CD14-positive monocyte (primary cell): ENCODE measurements at regions not wholly inside any gene's neighbourhood (a gene's known extent, or its start where the extent isn't known, plus 50 kb on each side); places are given as distances from the start of the nearest gene placed in this dataset.

Source experiments
- DNase-seq, 3 donors: peaks; one replicate each; pipeline ENCODE4 v3.0.0-alpha.2; 2011 to 2022
- H2AFZ ChIP-seq: 2 replicates; pipeline ENCODE4 v1.6.0; 2012; ENCODE audit warnings: mild to moderate bottlenecking, low read depth, low read length, inconsistent platforms; ENCODE audit not compliant: insufficient read depth, poor library complexity, severe bottlenecking
- H3K27ac ChIP-seq, 2 donors: 1 replicate in 1 of 2; 2 replicates in 1 of 2; pipeline ENCODE4 v1.5.1; 2012 to 2013; ENCODE audit warnings: low read length in 2 of 2, control low read depth in 1 of 2, inconsistent platforms in 1 of 2, low read depth in 1 of 2, mild to moderate bottlenecking in 1 of 2
- H3K27me3 ChIP-seq, 2 donors: one replicate each; pipeline versions ENCODE4 v1.6.0 to v1.6.1; 2011 to 2013; ENCODE audit warnings: low read length in 2 of 2; ENCODE audit not compliant: control insufficient read depth in 2 of 2, insufficient read depth in 2 of 2
- H3K36me3 ChIP-seq, 2 donors: replicated peaks in 1 of 2; 1 replicate in 1 of 2; 2 replicates in 1 of 2; pipeline versions ENCODE4 v1.5.1 to v1.6.1; 2012 to 2013; ENCODE audit warnings: low read length in 2 of 2, control low read depth in 1 of 2, inconsistent platforms in 1 of 2, mild to moderate bottlenecking in 1 of 2; ENCODE audit not compliant: insufficient read depth in 2 of 2, control insufficient read depth in 1 of 2
- H3K4me1 ChIP-seq, 2 donors: 1 replicate in 1 of 2; 2 replicates in 1 of 2; pipeline versions ENCODE4 v1.5.1 to v1.6.1; 2012 to 2013; ENCODE audit warnings: low read length in 2 of 2, control low read depth in 1 of 2, inconsistent platforms in 1 of 2, mild to moderate bottlenecking in 1 of 2, moderate library complexity in 1 of 2; ENCODE audit not compliant: insufficient read depth in 2 of 2, control insufficient read depth in 1 of 2
- H3K4me2 ChIP-seq: replicated peaks from 2 replicates; pipeline ENCODE3; 2012; ENCODE audit warnings: low read length, moderate library complexity, mild to moderate bottlenecking; ENCODE audit not compliant: poor library complexity, severe bottlenecking; ENCODE audit errors: extremely low read depth
- H3K4me3 ChIP-seq, 3 experiments: fragments of 200-600 bp in 1 of 3; sonication (generic) in 1 of 3; replicated peaks in 1 of 3; 1 replicate in 2 of 3; 2 replicates in 1 of 3; pipeline ENCODE4 v1.5.1; 2011 to 2013; ENCODE audit warnings: low read length in 3 of 3, mild to moderate bottlenecking in 3 of 3, control low read depth in 2 of 3, low read depth in 2 of 3, inconsistent platforms in 1 of 3, moderate library complexity in 1 of 3
- H3K79me2 ChIP-seq: 2 replicates; pipeline ENCODE4 v1.6.0; 2012; ENCODE audit warnings: mild to moderate bottlenecking, control low read depth, inconsistent platforms, low read length, moderate library complexity; ENCODE audit not compliant: insufficient read depth
- H3K9ac ChIP-seq: 2 replicates; pipeline ENCODE4 v1.6.0; 2017; ENCODE audit warnings: low read length, mild to moderate bottlenecking; ENCODE audit not compliant: insufficient read depth, poor library complexity, severe bottlenecking
- H3K9me3 ChIP-seq, 2 donors: replicated peaks in 1 of 2; 1 replicate in 1 of 2; 2 replicates in 1 of 2; pipeline versions ENCODE4 v1.5.1 to v1.6.1; 2012 to 2013; ENCODE audit warnings: low read length in 2 of 2, control low read depth in 1 of 2; ENCODE audit not compliant: control insufficient read depth in 1 of 2, insufficient read depth in 1 of 2
- H4K20me1 ChIP-seq: 2 replicates; pipeline ENCODE4 v1.6.0; 2012; ENCODE audit warnings: mild to moderate bottlenecking, low read length, control low read depth, moderate library complexity; ENCODE audit not compliant: insufficient read depth
- H3K27ac Mint-ChIP-seq, 7 donors: one replicate each; pipeline ENCODE4 v1.8.0; 2020; ENCODE audit warnings: mild to moderate bottlenecking in 7 of 7, mixed read lengths in 7 of 7, moderate library complexity in 6 of 7, inconsistent platforms in 2 of 7
- H3K27me3 Mint-ChIP-seq, 3 donors: one replicate each; pipeline ENCODE4 v1.8.0; 2021 to 2022; ENCODE audit warnings: low read depth in 3 of 3, mild to moderate bottlenecking in 3 of 3, mixed read lengths in 3 of 3, moderate library complexity in 3 of 3, inconsistent platforms in 1 of 3
- H3K36me3 Mint-ChIP-seq, 2 donors: one replicate each; pipeline ENCODE4 v1.8.0; 2020; ENCODE audit warnings: mixed read lengths in 2 of 2, inconsistent platforms in 1 of 2, mild to moderate bottlenecking in 1 of 2
- H3K4me1 Mint-ChIP-seq: one replicate; pipeline ENCODE4 v1.8.0; 2020; ENCODE audit warnings: mild to moderate bottlenecking, mixed read lengths
- H3K4me3 Mint-ChIP-seq, 2 donors: one replicate each; pipeline ENCODE4 v1.8.0; 2020; ENCODE audit warnings: mild to moderate bottlenecking in 2 of 2, mixed read lengths in 2 of 2, moderate library complexity in 1 of 2
- H3K9me3 Mint-ChIP-seq, 7 donors: one replicate each; pipeline ENCODE4 v1.8.0; 2020 to 2022; ENCODE audit warnings: mixed read lengths in 7 of 7, mild to moderate bottlenecking in 6 of 7, moderate library complexity in 6 of 7, inconsistent platforms in 2 of 7
- WGBS: methylation state at CpG from one replicate; pipeline ENCODE4 v1.1.5; 2013; ENCODE audit warnings: missing lambda C conversion rate; ENCODE audit not compliant: insufficient coverage; 5-methylcytosine and 5-hydroxymethylcytosine counted together
- intact Hi-C, 2 donors: fragments of 100-400 bp; cut with micrococcal nuclease; formaldehyde crosslinking; loops; one replicate each; pipeline versions ENCODE4 v1.15.0 to v1.15.1; 2023
- TF ChIP-seq, protein P1 (sequence below): fragments of 200-600 bp; IDR thresholded peaks from one replicate; pipeline ENCODE4 v1.8.0; 2022; ENCODE audit warnings: antibody characterized with exemption, mild to moderate bottlenecking

DNA sequence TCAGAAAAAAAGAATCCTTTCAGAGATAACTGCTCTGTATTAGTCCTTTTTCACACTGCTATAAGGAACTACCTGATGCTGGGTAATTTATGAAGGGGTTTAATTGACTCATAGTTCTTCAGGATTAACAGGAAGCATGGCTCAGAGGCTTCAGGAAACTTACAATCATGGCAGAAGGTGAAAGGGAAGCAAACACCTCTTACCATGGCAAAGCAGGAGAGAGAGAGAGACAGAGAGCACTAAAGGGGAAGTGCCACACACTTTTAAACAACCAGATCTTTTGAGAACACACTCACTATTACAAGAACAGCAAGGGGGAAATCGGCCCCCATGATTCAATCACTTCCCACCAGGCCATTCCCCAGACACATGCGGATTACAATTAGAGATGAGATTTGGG is 114.2 kb downstream of the TES start:
- H3K9me3 ChIP-seq: no peaks in the 10 kb centered on the region
- Mint-ChIP-seq H3K4me3 (no peak overlapping the region), H3K36me3 (no peaks in the 10 kb centered on the region), H3K27ac (no peak overlapping the region), H3K27me3 (peaks cover 0 to 4% (median 2%) of the 10 kb centered on the region in 3 donors), H3K4me1 (no peaks in the 10 kb centered on the region), H3K9me3 (peaks cover 0 to 3% (median 0%) of the 10 kb centered on the region in 7 donors)
- TF ChIP-seq, protein P1, sequence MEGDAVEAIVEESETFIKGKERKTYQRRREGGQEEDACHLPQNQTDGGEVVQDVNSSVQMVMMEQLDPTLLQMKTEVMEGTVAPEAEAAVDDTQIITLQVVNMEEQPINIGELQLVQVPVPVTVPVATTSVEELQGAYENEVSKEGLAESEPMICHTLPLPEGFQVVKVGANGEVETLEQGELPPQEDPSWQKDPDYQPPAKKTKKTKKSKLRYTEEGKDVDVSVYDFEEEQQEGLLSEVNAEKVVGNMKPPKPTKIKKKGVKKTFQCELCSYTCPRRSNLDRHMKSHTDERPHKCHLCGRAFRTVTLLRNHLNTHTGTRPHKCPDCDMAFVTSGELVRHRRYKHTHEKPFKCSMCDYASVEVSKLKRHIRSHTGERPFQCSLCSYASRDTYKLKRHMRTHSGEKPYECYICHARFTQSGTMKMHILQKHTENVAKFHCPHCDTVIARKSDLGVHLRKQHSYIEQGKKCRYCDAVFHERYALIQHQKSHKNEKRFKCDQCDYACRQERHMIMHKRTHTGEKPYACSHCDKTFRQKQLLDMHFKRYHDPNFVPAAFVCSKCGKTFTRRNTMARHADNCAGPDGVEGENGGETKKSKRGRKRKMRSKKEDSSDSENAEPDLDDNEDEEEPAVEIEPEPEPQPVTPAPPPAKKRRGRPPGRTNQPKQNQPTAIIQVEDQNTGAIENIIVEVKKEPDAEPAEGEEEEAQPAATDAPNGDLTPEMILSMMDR: no peak
- no peak overlapping the region for H3K4me2 ChIP-seq
- no peaks in the 10 kb centered on the region for H3K27me3 ChIP-seq
- no peak overlapping the region for H2AFZ ChIP-seq
- intact Hi-C loops: no loop called here
- whole genome bisulfite sequencing: no CpG with 5 or more reads among the region's 2 CpGs
- no peak overlapping the region for H3K9ac ChIP-seq
- H4K20me1 ChIP-seq: no peaks in the 10 kb centered on the region
- no peaks in the 10 kb centered on the region for H3K36me3 ChIP-seq
- DNase-seq: no peak
- H3K79me2 ChIP-seq: no peaks in the 10 kb centered on the region
- H3K4me3 ChIP-seq: no peak overlapping the region
- no peaks in the 10 kb centered on the region for H3K4me1 ChIP-seq
- H3K27ac ChIP-seq: no peak overlapping the region

DNA sequence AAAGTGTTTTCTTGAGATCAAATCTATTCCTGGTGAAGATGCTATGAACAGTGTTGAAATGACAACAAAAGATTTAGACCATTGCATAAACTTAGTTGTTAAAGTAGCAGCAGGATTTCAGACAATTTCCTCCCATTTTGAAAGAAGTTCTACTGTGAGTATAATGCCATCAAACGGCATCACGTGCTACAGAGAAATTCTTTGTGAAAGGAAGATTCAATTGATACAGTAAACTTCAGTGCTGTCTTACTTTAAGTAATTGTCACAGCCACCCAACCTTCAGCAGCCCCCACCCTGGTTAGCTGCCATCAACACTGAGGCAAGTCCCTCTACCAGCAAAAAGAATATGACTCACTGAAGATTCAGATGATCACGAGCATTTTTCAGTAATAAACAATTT is 115.2 kb downstream of the TES start:
- Histone ChIP-seq H2AFZ (no peak overlapping the region), H3K9me3 (no peaks in the 10 kb centered on the region), H4K20me1 (no peaks in the 10 kb centered on the region), H3K4me3 (no peak overlapping the region), H3K36me3 (no peaks in the 10 kb centered on the region), H3K4me2 (no peak overlapping the region), H3K27ac (no peak overlapping the region), H3K79me2 (no peaks in the 10 kb centered on the region), H3K4me1 (no peaks in the 10 kb centered on the region), H3K9ac (no peak overlapping the region), H3K27me3 (no peaks in the 10 kb centered on the region)
- WGBS: no CpG with 5 or more reads among the region's 3 CpGs
- no peak overlapping the region for H3K27ac Mint-ChIP-seq
- H3K4me3 Mint-ChIP-seq: no peak overlapping the region
- H3K4me1 Mint-ChIP-seq: no peaks in the 10 kb centered on the region
- H3K27me3 Mint-ChIP-seq: peaks cover 0 to 2% (median 2%) of the 10 kb centered on the region in 3 donors
- DNase-seq: no peak
- H3K9me3 Mint-ChIP-seq: peaks cover 0 to 3% (median 0%) of the 10 kb centered on the region in 7 donors
- no peaks in the 10 kb centered on the region for H3K36me3 Mint-ChIP-seq
- intact Hi-C loops: no loop called here
- TF ChIP-seq, protein P1: no peak
